SH-SY5Y (cell line): ENCODE measurements at regions not wholly inside any gene's neighbourhood (a gene's known extent, or its start where the extent isn't known, plus 50 kb on each side); places are given as distances from the start of the nearest gene placed in this dataset.

Source experiments
- GATA2 ChIP-seq: IDR thresholded peaks from 2 replicates; pipeline ENCODE4 v1.6.1; 2011; ENCODE audit warnings: mild to moderate bottlenecking, low read depth, low read length
- GATA3 ChIP-seq: IDR thresholded peaks from 2 replicates; pipeline ENCODE4 v1.6.1; 2011; ENCODE audit warnings: low read depth, mild to moderate bottlenecking, low read length, moderate library complexity

GRCh38 chr10:70939441-70940003 lies 51.2 kb upstream of the PCBD1 start:
- TF ChIP-seq GATA2 (no peak), GATA3 (no peak)

DNA sequence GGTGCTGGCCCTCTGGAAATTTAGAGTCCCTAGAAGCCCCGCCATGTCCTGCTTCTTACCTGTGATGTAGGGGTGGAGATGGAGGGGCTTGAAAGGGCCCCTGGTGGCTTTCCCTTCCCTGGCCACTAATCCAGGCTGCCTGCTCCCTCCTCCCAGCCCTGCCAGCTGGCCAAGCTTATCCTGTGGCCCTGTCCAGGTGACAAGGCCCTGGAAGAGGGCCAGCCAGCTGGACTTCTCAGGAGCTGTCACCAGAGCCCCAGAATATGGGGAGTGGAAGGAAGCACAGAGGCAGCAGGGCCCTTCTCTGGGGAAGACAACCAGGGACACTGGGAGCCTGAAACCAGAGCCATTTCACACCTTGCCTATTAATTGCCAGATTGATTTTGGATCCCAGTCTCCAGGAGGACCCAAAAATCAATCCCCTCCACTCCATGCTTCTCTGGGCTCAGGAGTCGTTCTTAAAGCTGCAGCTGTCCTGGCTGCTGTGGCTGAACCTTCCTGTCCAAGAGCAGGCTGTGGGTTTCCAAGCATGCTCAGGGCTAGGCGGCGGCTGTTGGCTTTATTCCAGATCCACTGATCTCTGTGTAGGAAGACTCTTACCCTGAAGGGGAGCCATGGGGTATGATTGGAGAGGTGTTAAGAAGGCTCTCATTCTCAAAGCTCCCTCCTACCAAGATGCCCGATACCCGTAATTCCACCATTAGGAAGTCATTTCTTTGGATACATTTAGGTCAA lies 52.6 kb upstream of the PCBD1 start:
- TF ChIP-seq GATA2 (no peak), GATA3 (no peak)

DNA sequence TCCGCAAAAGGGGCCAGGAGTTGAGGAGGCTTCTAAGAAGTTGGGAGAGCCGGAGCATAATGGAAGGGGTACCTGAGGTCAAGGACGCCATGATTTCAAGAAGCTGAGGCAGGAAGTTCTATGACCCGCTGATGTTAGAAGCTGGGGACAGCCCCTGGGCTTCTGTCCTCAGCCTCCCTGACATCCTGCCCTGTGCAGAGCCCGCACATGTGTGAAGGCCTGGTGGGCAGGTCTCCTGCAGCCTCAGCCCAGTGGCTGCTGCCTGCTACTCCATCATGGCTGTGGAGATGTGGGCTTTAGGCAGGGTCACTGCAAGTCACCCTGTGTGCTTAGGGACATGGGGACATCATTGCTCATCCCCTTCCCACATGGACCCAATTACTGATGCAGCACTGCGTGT lies 53.8 kb upstream of the PCBD1 start:
- TF ChIP-seq GATA2 (no peak), GATA3 (no peak)

DNA sequence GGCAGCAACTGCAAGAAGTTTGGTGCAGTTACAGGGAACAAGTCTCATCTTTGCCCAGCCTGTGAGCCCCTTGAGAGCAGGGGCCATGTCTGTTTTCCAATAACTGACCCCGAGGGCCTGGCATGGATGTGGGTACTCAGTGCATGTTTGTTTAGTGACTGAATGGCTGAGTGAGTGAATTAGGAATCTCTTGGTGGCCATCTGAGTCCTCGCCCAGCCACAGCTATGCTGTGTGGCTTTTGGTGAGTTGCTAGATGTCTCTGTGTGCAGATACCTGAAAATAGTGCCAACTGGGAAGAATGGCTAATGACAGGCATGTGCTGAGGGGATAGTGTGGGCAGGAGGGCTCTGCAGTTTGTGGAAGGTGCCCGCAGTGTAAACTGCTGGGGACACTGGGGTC lies 54.4 kb upstream of the PCBD1 start:
- TF ChIP-seq GATA3 (no peak), GATA2 (no peak)

GRCh38 chr10:70943249-70943648 lies 54.9 kb upstream of the PCBD1 start:
- TF ChIP-seq GATA2, result no peak
- TF ChIP-seq GATA3, result no peak

DNA sequence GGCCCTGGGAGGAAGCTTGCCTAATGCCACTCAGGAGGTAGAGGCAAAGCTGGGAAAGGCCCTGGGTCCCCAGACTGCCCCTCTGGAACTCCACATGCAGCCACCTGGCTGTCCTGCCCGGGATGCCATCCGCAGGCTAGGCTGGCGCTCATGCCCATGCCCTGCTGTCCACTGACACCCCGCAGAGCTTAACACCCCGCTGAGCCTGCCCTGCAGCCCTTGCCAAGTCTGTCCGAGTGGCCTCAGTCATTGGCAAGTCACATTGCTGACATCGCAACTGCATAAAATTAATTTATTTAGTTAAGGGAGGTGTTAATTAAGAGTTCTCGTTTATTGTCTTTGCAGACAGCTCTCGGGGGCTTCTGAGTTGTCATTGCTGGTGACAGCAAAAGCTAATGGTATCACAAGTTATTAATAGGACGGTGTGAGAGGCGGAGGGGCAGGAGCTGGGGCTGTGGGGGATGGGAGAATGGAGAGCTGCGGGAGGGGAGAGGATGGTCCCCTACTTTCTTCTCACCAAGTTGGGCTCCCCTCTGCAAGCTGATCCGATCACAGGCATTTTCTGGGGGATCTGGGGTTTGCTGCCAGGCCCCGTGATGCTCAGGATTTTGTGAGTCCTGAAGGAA lies 55.6 kb upstream of the PCBD1 start:
- TF ChIP-seq GATA3 (no peak), GATA2 (no peak)

DNA sequence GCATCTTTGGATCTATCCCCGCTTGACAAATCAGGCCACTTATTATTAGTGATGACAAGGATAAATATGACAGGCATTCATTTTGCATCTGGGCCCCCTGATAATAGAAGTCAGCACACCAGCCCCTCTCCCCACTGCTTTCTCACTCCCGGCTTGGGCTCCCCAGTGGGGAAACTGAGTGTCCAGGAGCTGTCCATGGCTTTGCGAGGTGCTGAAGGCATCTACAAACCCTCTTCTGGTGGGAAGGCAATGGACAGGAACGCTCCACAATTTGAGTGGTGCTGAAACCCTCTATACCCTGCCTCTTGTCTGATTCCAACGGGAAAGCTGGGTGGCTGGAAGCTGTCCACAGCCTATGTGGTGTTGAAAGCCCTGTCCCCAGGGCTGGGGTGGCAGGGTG lies 61.7 kb upstream of the PCBD1 start:
- no peak for TF ChIP-seq GATA2
- no peak for TF ChIP-seq GATA3

DNA sequence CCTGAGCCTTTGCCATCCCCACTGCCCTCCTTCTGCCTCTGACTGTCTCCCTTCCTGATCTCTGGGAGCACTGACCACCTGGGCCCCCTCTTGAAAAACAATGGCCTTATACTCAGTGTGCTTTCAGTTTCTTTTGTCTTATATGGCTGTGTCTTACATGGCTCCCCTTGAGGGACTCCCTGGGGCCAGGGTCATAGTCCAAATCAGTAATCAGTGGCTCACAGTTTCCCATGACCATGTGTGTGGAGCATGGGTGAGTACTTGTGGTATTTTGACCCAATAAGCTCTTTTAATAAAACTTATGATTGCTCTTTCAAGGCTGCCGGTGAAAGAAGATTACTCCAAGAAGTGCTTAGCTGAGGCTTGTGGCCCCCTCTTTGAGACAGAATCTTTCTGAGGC lies 62.4 kb upstream of the PCBD1 start:
- TF ChIP-seq GATA2, result no peak
- TF ChIP-seq GATA3, result no peak

GRCh38 chr10:70952401-70952800 lies 64.0 kb upstream of the PCBD1 start:
- TF ChIP-seq GATA2, result no peak
- TF ChIP-seq GATA3, result no peak

DNA sequence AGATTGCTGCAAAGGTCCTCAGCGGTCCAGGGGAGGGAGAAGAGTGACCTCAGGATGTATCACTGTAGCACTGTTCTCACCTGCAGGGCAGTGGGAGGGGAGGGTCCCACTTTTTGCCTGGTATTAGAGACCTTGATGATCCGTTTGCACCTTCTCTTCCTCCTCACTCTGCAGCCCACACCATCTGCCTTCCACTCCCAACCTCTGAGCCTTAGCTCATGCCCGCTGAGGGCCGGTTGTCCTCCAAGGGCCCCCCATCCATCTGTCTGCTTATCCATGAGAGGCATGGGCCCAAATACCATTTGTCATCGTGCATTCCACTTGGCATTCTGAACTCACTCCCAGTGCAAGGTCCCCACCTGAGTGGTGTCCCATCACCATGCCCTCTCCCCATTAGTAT lies 64.6 kb upstream of the PCBD1 start:
- no peak for TF ChIP-seq GATA2
- TF ChIP-seq GATA3, result no peak

GRCh38 chr10:70954381-70955176 lies 66.2 kb upstream of the PCBD1 start:
- TF ChIP-seq GATA3 (no peak), GATA2 (peak; percentile 81)

- TF ChIP-seq GATA2 (no peak), GATA3 (no peak)
Observed at GRCh38 chr10:70956029-70956759, 67.8 kb upstream of the PCBD1 start.

DNA sequence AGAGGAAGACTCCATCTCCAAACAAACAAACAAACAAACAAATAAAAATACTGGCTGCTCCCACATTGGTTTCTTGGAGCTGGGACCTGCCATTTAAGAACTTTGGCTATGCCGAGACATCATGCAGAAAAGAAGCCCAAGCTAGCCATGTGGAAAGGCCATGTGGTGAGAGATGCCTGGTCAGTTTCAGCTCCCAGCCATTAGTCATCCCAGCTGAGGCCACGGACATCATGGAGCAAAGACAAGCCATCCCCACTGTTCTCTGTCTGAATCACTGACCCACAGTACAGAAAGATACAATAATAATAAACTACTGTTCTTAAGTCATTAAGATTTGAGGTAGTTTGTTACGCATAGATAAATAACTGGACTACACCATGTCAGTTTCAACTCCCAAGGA lies 70.0 kb upstream of the PCBD1 start:
- TF ChIP-seq GATA3 (no peak), GATA2 (no peak)

DNA sequence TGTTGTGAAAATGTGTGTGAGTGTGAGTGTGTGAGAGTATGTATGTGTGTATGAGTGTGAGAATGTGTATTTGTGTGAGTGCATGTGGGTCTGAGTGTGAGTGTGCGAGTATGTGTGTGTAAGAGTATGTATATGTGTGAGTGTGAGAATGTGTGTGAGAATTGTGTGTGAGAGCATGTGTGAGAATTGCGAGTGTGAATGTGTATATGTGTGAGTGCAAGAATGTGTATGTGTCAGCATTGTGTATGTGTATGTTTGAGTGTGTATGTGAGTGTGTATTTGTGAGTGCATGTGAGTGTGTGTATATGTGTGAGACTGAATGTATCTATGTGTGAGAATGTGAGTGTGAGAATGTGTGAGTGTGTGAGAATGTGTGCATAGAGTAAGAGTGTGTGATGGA lies 72.0 kb upstream of the PCBD1 start:
- TF ChIP-seq GATA3 (no peak), GATA2 (no peak)
